K562 (cell line): ENCODE measurements at regions not wholly inside any gene's neighbourhood (a gene's known extent, or its start where the extent isn't known, plus 50 kb on each side); places are given as distances from the start of the nearest gene placed in this dataset.

Experiments
- ATAC-seq: fragments of 200-7000 bp; cut with Tn5 transposase; 3 replicates; pipeline ENCODE4 v1.9.1; 2020; ENCODE audit warnings: moderate library complexity
- BruUV-seq: library from RNA; stranded (reverse); fragments of 400-500 nt; replicated peaks from 2 replicates; lab custom pipeline; 2021; lab: Mats Ljungman, UMichigan
- CTCF ChIA-PET: fragments of 300-600 bp; formaldehyde crosslinking; extraction: SDS; loops from one replicate; lab custom pipeline; 2021; ENCODE audit warnings: low intra/inter-chr PET ratio; lab: Yijun Ruan, JAX
- POLR2A ChIA-PET: fragments of 300-600, 350-650 bp; sonication (Branson Sonifier 250); formaldehyde crosslinking; extraction: SDS; loops from one replicate; lab custom pipeline; 2021; ENCODE audit warnings: antibody characterized with exemption, inconsistent platforms; lab: Yijun Ruan, JAX
- DNase-seq, 4 experiments: peaks; one replicate each; pipeline versions ENCODE4 v3.0.0 to v3.0.0-alpha.2; 2011 to 2018; ENCODE audit warnings: low spot score in 3 of 4, mixed read lengths in 3 of 4; ENCODE audit errors: extremely low read depth in 1 of 4
- FAIRE-seq: peaks from 2 replicates; lab custom pipeline; 2011; peaks lifted over from hg19 to GRCh38; lab: Jason Lieb, UNC
- H2AFZ ChIP-seq: 2 replicates; pipeline ENCODE4 v1.6.0; 2011; ENCODE audit warnings: low read depth, low read length, control low read depth, inconsistent platforms
- H3K27ac ChIP-seq: fragments of 200-600 bp; 3 replicates; pipeline ENCODE4 v1.8.0; 2011; ENCODE audit warnings: low read depth, mild to moderate bottlenecking, control low read depth, inconsistent platforms, low read length, moderate library complexity, mixed read lengths; ENCODE audit errors: extremely low read depth
- H3K27me3 ChIP-seq, 2 experiments: fragments of 300-600 bp in 1 of 2; 2 replicates in 1 of 2; 3 replicates in 1 of 2; pipeline versions ENCODE4 v1.6.0 to v1.8.0; 2011; ENCODE audit warnings: inconsistent platforms in 2 of 2, low read length in 2 of 2, mild to moderate bottlenecking in 1 of 2, mixed read lengths in 1 of 2, moderate library complexity in 1 of 2; ENCODE audit not compliant: control insufficient read depth in 2 of 2, insufficient read depth in 2 of 2
- H3K36me3 ChIP-seq: fragments of 300-600 bp; 3 replicates; pipeline ENCODE4 v1.8.0; 2011; ENCODE audit warnings: mild to moderate bottlenecking, low read length, inconsistent platforms; ENCODE audit not compliant: control insufficient read depth, insufficient read depth
- H3K4me1 ChIP-seq, 2 experiments: fragments of 200-600 bp in 1 of 2; replicated peaks in 1 of 2; 2 replicates in 1 of 2; 3 replicates in 1 of 2; pipeline versions ENCODE4 v1.5.1 to v1.8.0; 2011; ENCODE audit warnings: inconsistent platforms in 2 of 2, low read length in 2 of 2, mild to moderate bottlenecking in 1 of 2, mixed read lengths in 1 of 2, moderate library complexity in 1 of 2; ENCODE audit not compliant: control insufficient read depth in 2 of 2, insufficient read depth in 2 of 2
- H3K4me2 ChIP-seq: 2 replicates; pipeline ENCODE4 v1.6.1; 2011; ENCODE audit warnings: low read length, control low read depth, inconsistent platforms, mixed read lengths; ENCODE audit not compliant: insufficient read depth
- H3K4me3 ChIP-seq: fragments of 200-600 bp; sonication (generic), shearing (Covaris generic); 2 replicates; pipeline ENCODE4 v1.5.1; 2016; ENCODE audit warnings: control low read depth, inconsistent platforms
- H3K79me2 ChIP-seq: fragments of 200-600 bp; 3 replicates; pipeline ENCODE4 v1.8.0; 2011; ENCODE audit warnings: low read length, inconsistent platforms; ENCODE audit not compliant: control insufficient read depth, insufficient read depth
- H3K9ac ChIP-seq, 2 experiments: 2 replicates each; pipeline versions ENCODE4 v1.6.0 to v1.6.1; 2011; ENCODE audit warnings: low read depth in 2 of 2, low read length in 2 of 2, control low read depth in 1 of 2, inconsistent platforms in 1 of 2, mild to moderate bottlenecking in 1 of 2, mixed read lengths in 1 of 2; ENCODE audit not compliant: insufficient read depth in 1 of 2
- H3K9me1 ChIP-seq: one replicate; pipeline ENCODE4 v1.6.0; 2011; ENCODE audit warnings: inconsistent platforms, mild to moderate bottlenecking, low read length, moderate library complexity; ENCODE audit not compliant: control insufficient read depth, insufficient read depth
- H3K9me3 ChIP-seq: replicated peaks from 2 replicates; pipeline ENCODE4 v1.5.1; 2011; ENCODE audit warnings: low read depth, low read length, inconsistent platforms; ENCODE audit not compliant: control insufficient read depth, insufficient read depth
- H4K20me1 ChIP-seq: replicated peaks from 2 replicates; pipeline ENCODE4 v1.6.1; 2011; ENCODE audit warnings: low read length, inconsistent platforms, mixed read lengths; ENCODE audit not compliant: control insufficient read depth, insufficient read depth
- COPS2 ChIP-seq: fragments of 450-650 bp; conservative IDR thresholded peaks from 2 replicates; pipeline ENCODE4 v1.6.1; 2016; ENCODE audit warnings: mild to moderate bottlenecking, moderate library complexity
- ETV1 ChIP-seq: fragments of 450-650 bp; conservative IDR thresholded peaks from 2 replicates; pipeline ENCODE4 v1.6.1; 2016; ENCODE audit warnings: missing genetic modification characterization, control low read depth, low read depth, missing compliant biosample characterization
- FOXM1 ChIP-seq, 2 experiments: fragments of 450-650 bp in 1 of 2; sonication (generic) in 1 of 2; formaldehyde crosslinking in 1 of 2; IDR thresholded peaks; 2 replicates each; pipeline versions ENCODE4 v1.6.1 to v1.9.0; 2017 to 2022; ENCODE audit warnings: low read depth in 2 of 2, mild to moderate bottlenecking in 2 of 2, missing genetic modification reagents in 1 of 2, moderate library complexity in 1 of 2
- IFI16 ChIP-seq: fragments of 250-450 bp; sonication (Bioruptor Pico); IDR thresholded peaks from 2 replicates; pipeline ENCODE4 v2.1.2; 2022; ENCODE audit warnings: mild to moderate bottlenecking, inconsistent platforms
- KLF10 ChIP-seq: fragments of 250-450 bp; sonication (Bioruptor Pico); IDR thresholded peaks from 2 replicates; pipeline ENCODE4 v1.6.1; 2021; ENCODE audit warnings: matching md5 sums
- NUFIP1 ChIP-seq: fragments of 450-650 bp; IDR thresholded peaks from 2 replicates; pipeline ENCODE4 v1.6.1; 2018; ENCODE audit not compliant: partially characterized antibody
- TCF7 ChIP-seq: sonication (generic); IDR thresholded peaks from 2 replicates; pipeline ENCODE4 v1.6.1; 2016; ENCODE audit warnings: antibody characterized with exemption, borderline replicate concordance
- XRCC4 ChIP-seq: IDR thresholded peaks from one replicate; pipeline ENCODE4 v1.6.1; 2011; ENCODE audit not compliant: insufficient read depth, insufficient read length; ENCODE audit errors: extremely low read depth
- ZFX ChIP-seq: sonication (generic); formaldehyde crosslinking; IDR thresholded peaks from 2 replicates; pipeline ENCODE4 v1.8.0; 2022; ENCODE audit warnings: mild to moderate bottlenecking, missing genetic modification reagents, moderate library complexity
- WGBS: fragments of 100-300 bp; shearing (Covaris generic); methylation state at CpG from one replicate; pipeline ENCODE4 v1.1.6; 2016; ENCODE audit warnings: low coverage, mixed read lengths; ENCODE audit not compliant: insufficient coverage; ENCODE audit errors: missing lambda C conversion rate; 5-methylcytosine and 5-hydroxymethylcytosine counted together
- in situ Hi-C: fragments of 300-500 bp; cut with MboI; formaldehyde crosslinking; loops from 4 replicates; pipeline ENCODE4 v1.15.0; 2018; ENCODE audit warnings: inconsistent platforms, mixed read lengths
- intact Hi-C: fragments of 100-400 bp; cut with micrococcal nuclease; formaldehyde crosslinking; loops from 2 replicates; pipeline ENCODE4 v1.14.2; 2022
- TF ChIP-seq, protein P1 (sequence below), 2 experiments: fragments of 450-650 bp in 1 of 2; sonication (generic) in 1 of 2; formaldehyde crosslinking in 1 of 2; IDR thresholded peaks in 1 of 2; conservative IDR thresholded peaks in 1 of 2; 2 replicates each; pipeline versions ENCODE4 v1.6.1 to v1.8.1; 2016 to 2023; ENCODE audit warnings: mild to moderate bottlenecking in 2 of 2, moderate library complexity in 2 of 2, inconsistent platforms in 1 of 2, missing genetic modification reagents in 1 of 2
- TF ChIP-seq, protein P2 (sequence below): fragments of 200-600 bp; sonication (generic); IDR thresholded peaks from one replicate; pipeline ENCODE4 v1.6.1; 2012; ENCODE audit warnings: mild to moderate bottlenecking, low read depth, low read length, inconsistent platforms

DNA sequence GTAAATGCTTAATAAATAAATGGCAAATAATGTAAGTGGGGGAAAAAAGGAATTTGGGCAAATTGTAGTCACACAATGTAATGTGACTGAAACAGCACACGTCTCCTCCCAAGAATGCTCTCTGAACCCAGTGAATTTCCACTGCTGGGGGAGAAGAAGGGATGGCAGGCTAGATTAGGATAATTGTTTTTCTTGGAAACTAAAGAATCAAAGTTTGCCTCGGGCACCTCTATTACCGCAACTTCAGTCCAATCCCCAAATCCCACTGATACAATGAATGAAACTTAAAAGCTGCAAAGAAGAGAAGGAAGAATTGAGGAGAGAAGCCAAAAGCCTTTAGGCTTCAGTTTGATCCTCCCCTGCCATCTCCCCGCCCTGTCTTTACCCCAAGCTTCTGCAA is 423.2 kb upstream of the PAPPA start:
- no peaks in the 10 kb centered on the region for H3K9me1 ChIP-seq
- H3K4me3 ChIP-seq: no peak overlapping the region
- no peaks in the 10 kb centered on the region; the same call in none of the 2 replicates for H3K9me3 ChIP-seq
- no peaks in the 10 kb centered on the region for H4K20me1 ChIP-seq
- H3K9ac ChIP-seq: no peak overlapping the region
- FAIRE-seq (no peak), ATAC-seq (no peak), DNase-seq (no peak)
- BruUV-seq: no TSS peak
- intact Hi-C loops (no loop called here), in situ Hi-C loops (no loop called here)
- TF ChIP-seq, protein P1, sequence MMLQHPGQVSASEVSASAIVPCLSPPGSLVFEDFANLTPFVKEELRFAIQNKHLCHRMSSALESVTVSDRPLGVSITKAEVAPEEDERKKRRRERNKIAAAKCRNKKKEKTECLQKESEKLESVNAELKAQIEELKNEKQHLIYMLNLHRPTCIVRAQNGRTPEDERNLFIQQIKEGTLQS (IDR thresholded peaks at IDR 0.05): no peak
- TF ChIP-seq, protein P1 (CRISPR knock-in tag; conservative IDR thresholded peaks at IDR 0.05): no peak
- TF ChIP-seq NUFIP1 (no peak), TCF7 (no peak), ETV1 (tag) (no peak), KLF10 (CRISPR knock-in tag) (no peak), IFI16 (CRISPR knock-in tag) (no peak), COPS2 (no peak), XRCC4 (no peak), ZFX (no peak), FOXM1 (IDR thresholded peaks at IDR 0.05; ENCODE audit: low read depth) (no peak), FOXM1 (CRISPR knock-in tag; IDR thresholded peaks at IDR 0.05; ENCODE audit: low read depth) (no peak)
- TF ChIP-seq, protein P2, sequence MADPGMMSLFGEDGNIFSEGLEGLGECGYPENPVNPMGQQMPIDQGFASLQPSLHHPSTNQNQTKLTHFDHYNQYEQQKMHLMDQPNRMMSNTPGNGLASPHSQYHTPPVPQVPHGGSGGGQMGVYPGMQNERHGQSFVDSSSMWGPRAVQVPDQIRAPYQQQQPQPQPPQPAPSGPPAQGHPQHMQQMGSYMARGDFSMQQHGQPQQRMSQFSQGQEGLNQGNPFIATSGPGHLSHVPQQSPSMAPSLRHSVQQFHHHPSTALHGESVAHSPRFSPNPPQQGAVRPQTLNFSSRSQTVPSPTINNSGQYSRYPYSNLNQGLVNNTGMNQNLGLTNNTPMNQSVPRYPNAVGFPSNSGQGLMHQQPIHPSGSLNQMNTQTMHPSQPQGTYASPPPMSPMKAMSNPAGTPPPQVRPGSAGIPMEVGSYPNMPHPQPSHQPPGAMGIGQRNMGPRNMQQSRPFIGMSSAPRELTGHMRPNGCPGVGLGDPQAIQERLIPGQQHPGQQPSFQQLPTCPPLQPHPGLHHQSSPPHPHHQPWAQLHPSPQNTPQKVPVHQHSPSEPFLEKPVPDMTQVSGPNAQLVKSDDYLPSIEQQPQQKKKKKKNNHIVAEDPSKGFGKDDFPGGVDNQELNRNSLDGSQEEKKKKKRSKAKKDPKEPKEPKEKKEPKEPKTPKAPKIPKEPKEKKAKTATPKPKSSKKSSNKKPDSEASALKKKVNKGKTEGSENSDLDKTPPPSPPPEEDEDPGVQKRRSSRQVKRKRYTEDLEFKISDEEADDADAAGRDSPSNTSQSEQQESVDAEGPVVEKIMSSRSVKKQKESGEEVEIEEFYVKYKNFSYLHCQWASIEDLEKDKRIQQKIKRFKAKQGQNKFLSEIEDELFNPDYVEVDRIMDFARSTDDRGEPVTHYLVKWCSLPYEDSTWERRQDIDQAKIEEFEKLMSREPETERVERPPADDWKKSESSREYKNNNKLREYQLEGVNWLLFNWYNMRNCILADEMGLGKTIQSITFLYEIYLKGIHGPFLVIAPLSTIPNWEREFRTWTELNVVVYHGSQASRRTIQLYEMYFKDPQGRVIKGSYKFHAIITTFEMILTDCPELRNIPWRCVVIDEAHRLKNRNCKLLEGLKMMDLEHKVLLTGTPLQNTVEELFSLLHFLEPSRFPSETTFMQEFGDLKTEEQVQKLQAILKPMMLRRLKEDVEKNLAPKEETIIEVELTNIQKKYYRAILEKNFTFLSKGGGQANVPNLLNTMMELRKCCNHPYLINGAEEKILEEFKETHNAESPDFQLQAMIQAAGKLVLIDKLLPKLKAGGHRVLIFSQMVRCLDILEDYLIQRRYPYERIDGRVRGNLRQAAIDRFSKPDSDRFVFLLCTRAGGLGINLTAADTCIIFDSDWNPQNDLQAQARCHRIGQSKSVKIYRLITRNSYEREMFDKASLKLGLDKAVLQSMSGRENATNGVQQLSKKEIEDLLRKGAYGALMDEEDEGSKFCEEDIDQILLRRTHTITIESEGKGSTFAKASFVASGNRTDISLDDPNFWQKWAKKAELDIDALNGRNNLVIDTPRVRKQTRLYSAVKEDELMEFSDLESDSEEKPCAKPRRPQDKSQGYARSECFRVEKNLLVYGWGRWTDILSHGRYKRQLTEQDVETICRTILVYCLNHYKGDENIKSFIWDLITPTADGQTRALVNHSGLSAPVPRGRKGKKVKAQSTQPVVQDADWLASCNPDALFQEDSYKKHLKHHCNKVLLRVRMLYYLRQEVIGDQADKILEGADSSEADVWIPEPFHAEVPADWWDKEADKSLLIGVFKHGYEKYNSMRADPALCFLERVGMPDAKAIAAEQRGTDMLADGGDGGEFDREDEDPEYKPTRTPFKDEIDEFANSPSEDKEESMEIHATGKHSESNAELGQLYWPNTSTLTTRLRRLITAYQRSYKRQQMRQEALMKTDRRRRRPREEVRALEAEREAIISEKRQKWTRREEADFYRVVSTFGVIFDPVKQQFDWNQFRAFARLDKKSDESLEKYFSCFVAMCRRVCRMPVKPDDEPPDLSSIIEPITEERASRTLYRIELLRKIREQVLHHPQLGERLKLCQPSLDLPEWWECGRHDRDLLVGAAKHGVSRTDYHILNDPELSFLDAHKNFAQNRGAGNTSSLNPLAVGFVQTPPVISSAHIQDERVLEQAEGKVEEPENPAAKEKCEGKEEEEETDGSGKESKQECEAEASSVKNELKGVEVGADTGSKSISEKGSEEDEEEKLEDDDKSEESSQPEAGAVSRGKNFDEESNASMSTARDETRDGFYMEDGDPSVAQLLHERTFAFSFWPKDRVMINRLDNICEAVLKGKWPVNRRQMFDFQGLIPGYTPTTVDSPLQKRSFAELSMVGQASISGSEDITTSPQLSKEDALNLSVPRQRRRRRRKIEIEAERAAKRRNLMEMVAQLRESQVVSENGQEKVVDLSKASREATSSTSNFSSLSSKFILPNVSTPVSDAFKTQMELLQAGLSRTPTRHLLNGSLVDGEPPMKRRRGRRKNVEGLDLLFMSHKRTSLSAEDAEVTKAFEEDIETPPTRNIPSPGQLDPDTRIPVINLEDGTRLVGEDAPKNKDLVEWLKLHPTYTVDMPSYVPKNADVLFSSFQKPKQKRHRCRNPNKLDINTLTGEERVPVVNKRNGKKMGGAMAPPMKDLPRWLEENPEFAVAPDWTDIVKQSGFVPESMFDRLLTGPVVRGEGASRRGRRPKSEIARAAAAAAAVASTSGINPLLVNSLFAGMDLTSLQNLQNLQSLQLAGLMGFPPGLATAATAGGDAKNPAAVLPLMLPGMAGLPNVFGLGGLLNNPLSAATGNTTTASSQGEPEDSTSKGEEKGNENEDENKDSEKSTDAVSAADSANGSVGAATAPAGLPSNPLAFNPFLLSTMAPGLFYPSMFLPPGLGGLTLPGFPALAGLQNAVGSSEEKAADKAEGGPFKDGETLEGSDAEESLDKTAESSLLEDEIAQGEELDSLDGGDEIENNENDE: no peak
- H3K79me2 ChIP-seq: no peaks in the 10 kb centered on the region
- WGBS: 4% methylated on average over 4 of the region's 4 CpGs
- H2AFZ ChIP-seq: no peak overlapping the region
- H3K27ac ChIP-seq: no peak overlapping the region
- no peaks in the 10 kb centered on the region for H3K27me3 ChIP-seq
- POLR2A ChIA-PET: no interaction called here
- no peaks in the 10 kb centered on the region for H3K36me3 ChIP-seq
- H3K4me1 ChIP-seq: no peaks in the 10 kb centered on the region
- CTCF ChIA-PET: no interaction called here
- no peak overlapping the region for H3K4me2 ChIP-seq
